Mammary epithelial cell (primary cell): ENCODE measurements at regions not wholly inside any gene's neighbourhood (a gene's known extent, or its start where the extent isn't known, plus 50 kb on each side); places are given as distances from the start of the nearest gene placed in this dataset.

Experiments used
- CTCF ChIP-seq, 2 donors: IDR thresholded peaks in 1 of 2; conservative IDR thresholded peaks in 1 of 2; 2 replicates each; pipeline ENCODE4 v1.5.1; 2011 to 2012; ENCODE audit warnings: inconsistent platforms in 2 of 2, low read length in 2 of 2, mild to moderate bottlenecking in 2 of 2, control low read depth in 1 of 2, low read depth in 1 of 2; ENCODE audit not compliant: insufficient read depth in 1 of 2; ENCODE audit errors: extremely low read depth in 1 of 2
- EZH2 ChIP-seq: IDR thresholded peaks from 2 replicates; pipeline ENCODE4 v1.6.1; 2012; ENCODE audit warnings: low read length, inconsistent platforms, borderline replicate concordance

- TF ChIP-seq CTCF (conservative IDR thresholded peaks at IDR 0.05 in 1 of 2, IDR thresholded peaks at IDR 0.05 in 1 of 2; ENCODE audit: extremely low read depth in 1 of 2, insufficient read depth in 1 of 2, low read depth in 1 of 2, low read length in 2 of 2) (no peak), EZH2 (no peak)
Observed at GRCh38 chr2:82528288-82528687, 1930.8 kb downstream of the SUCLG1 start.
